ENCODE measurements at regions not wholly inside any gene's neighbourhood (a gene's known extent, or its start where the extent isn't known, plus 50 kb on each side); places are given as distances from the start of the nearest gene placed in this dataset.

- Histone ChIP-seq H3K27me3 (replicated peaks in 1 of 2; ENCODE audit: control insufficient read depth in 2 of 2, insufficient read depth in 2 of 2, low read length in 1 of 2) (no peaks in the 10 kb centered on the region), H3K4me2 (ENCODE audit: control insufficient read depth, insufficient read depth) (no peak overlapping the region), H3K4me3 (no peak overlapping the region), H3K9me3 (replicated peaks; ENCODE audit: control insufficient read depth, insufficient read depth, low read length) (no peaks in the 10 kb centered on the region; the same call in 2 of the 3 replicates), H4K20me1 (ENCODE audit: control insufficient read depth, insufficient read depth) (no peaks in the 10 kb centered on the region), H3K27ac (ENCODE audit: control insufficient read depth, insufficient read depth) (no peak overlapping the region), H2AFZ (ENCODE audit: control insufficient read depth, low read depth, low read length) (no peak overlapping the region), H3K4me1 (ENCODE audit: control insufficient read depth, insufficient read depth, low read length) (no peaks in the 10 kb centered on the region), H3K36me3 (ENCODE audit: control insufficient read depth in 2 of 2, insufficient read depth in 2 of 2, low read length in 1 of 2) (no peaks in the 10 kb centered on the region), H3K9ac (ENCODE audit: control insufficient read depth, insufficient read depth, low read length) (no peak overlapping the region), H3K79me2 (ENCODE audit: control insufficient read depth, insufficient read depth, low read length) (no peaks in the 10 kb centered on the region)
- TF ChIP-seq EZH2 (IDR thresholded peaks at IDR 0.05; ENCODE audit: borderline replicate concordance, control insufficient read depth, low read depth, low read length) (no peak), POLR2AphosphoS2 (IDR thresholded peaks at IDR 0.05; ENCODE audit: low read depth, low read length) (no peak), CREM (IDR thresholded peaks at IDR 0.05; ENCODE audit: low read depth) (no peak), SP1 (IDR thresholded peaks at IDR 0.05; ENCODE audit: low read depth, low read length) (no peak), BCL11A (IDR thresholded peaks at IDR 0.05; ENCODE audit: low read depth, low read length) (no peak), RB1 (IDR thresholded peaks at IDR 0.05; ENCODE audit: borderline replicate concordance) (no peak), RELB (IDR thresholded peaks at IDR 0.05; ENCODE audit: low read depth) (no peak), RUNX3 (IDR thresholded peaks at IDR 0.05; ENCODE audit: low read length) (no peak)
- no peak for ATAC-seq
- intact Hi-C loops (cut with micrococcal nuclease; ENCODE audit: unreplicated experiment): no loop called here
- CTCF ChIA-PET: no interaction called here
- DNase-seq (ENCODE audit: low read depth, low spot score): no peak
- no TSS peak for BruUV-seq (replicated peaks)
- POLR2A ChIA-PET: no interaction called here
- RAD21 ChIA-PET (ENCODE audit: unreplicated experiment): no interaction called here
- in situ Hi-C loops (cut with MboI): no loop called here
- no peak for FAIRE-seq
- SMC1A ChIA-PET (ENCODE audit: uncharacterized antibody, unreplicated experiment): no interaction called here
- 51% methylated on average over 8 of the region's 8 CpGs for WGBS (ENCODE audit: insufficient coverage, insufficient replicate concordance, low lambda C conversion rate, missing lambda C conversion rate)
Measured at GRCh38 chr19:27741236-27741635, 1471.7 kb downstream of the UQCRFS1 start.

GRCh38 chr19:27740396-27740795 lies 1472.6 kb downstream of the UQCRFS1 start:
- in situ Hi-C loops (cut with MboI) (no loop called here), intact Hi-C loops (cut with micrococcal nuclease; ENCODE audit: unreplicated experiment) (no loop called here)
- FAIRE-seq: no peak
- ATAC-seq: no peak
- ChIA-PET POLR2A (no interaction called here), CTCF (no interaction called here), SMC1A (ENCODE audit: uncharacterized antibody, unreplicated experiment) (no interaction called here), RAD21 (ENCODE audit: unreplicated experiment) (no interaction called here)
- DNase-seq (ENCODE audit: low read depth, low spot score): no peak
- 50% methylated on average over 3 of the region's 3 CpGs for WGBS (ENCODE audit: insufficient coverage, insufficient replicate concordance, low lambda C conversion rate, missing lambda C conversion rate)
- no TSS peak for BruUV-seq (replicated peaks)
- H3K9me3 ChIP-seq (replicated peaks; ENCODE audit: control insufficient read depth, insufficient read depth, low read length): no peaks in the 10 kb centered on the region; the same call in 2 of the 3 replicates
- H3K27me3 ChIP-seq (replicated peaks in 1 of 2; ENCODE audit: control insufficient read depth in 2 of 2, insufficient read depth in 2 of 2, low read length in 1 of 2): no peaks in the 10 kb centered on the region
- H3K27ac ChIP-seq (ENCODE audit: control insufficient read depth, insufficient read depth): no peak overlapping the region
- H3K79me2 ChIP-seq (ENCODE audit: control insufficient read depth, insufficient read depth, low read length): no peaks in the 10 kb centered on the region
- H4K20me1 ChIP-seq (ENCODE audit: control insufficient read depth, insufficient read depth): no peaks in the 10 kb centered on the region
- TF ChIP-seq ATF2 (IDR thresholded peaks at IDR 0.05; ENCODE audit: low read length): no peak
- no peak for TF ChIP-seq ZNF207 (IDR thresholded peaks at IDR 0.05; ENCODE audit: borderline replicate concordance)
- no peak overlapping the region for H3K4me3 ChIP-seq
- no peak overlapping the region for H3K4me2 ChIP-seq (ENCODE audit: control insufficient read depth, insufficient read depth)
- no peak overlapping the region for H2AFZ ChIP-seq (ENCODE audit: control insufficient read depth, low read depth, low read length)
- H3K36me3 ChIP-seq (ENCODE audit: control insufficient read depth in 2 of 2, insufficient read depth in 2 of 2, low read length in 1 of 2): no peaks in the 10 kb centered on the region
- no peak overlapping the region for H3K9ac ChIP-seq (ENCODE audit: control insufficient read depth, insufficient read depth, low read length)
- no peaks in the 10 kb centered on the region for H3K4me1 ChIP-seq (ENCODE audit: control insufficient read depth, insufficient read depth, low read length)
